ENCODE measurements at regions not wholly inside any gene's neighbourhood (a gene's known extent, or its start where the extent isn't known, plus 50 kb on each side); places are given as distances from the start of the nearest gene placed in this dataset.

GRCh38 chr3:1902416-1902815 lies 196.2 kb upstream of the CNTN4 start:
- no peak for DNase-seq (ENCODE audit: low read depth in 2 of 2)
- no peaks in the 10 kb centered on the region for H3K4me1 ChIP-seq (ENCODE audit: control insufficient read depth, extremely low read depth, insufficient read depth, low read length)
- H4K20me1 ChIP-seq (ENCODE audit: control insufficient read depth, extremely low read depth, insufficient read depth, low read length), result no peaks in the 10 kb centered on the region
- H3K4me3 ChIP-seq (replicated peaks in 1 of 4; ENCODE audit: control extremely low read depth in 1 of 4, insufficient read depth in 1 of 4, low read depth in 3 of 4, low read length in 4 of 4), result no peak overlapping the region
- no peaks in the 10 kb centered on the region for H3K36me3 ChIP-seq (ENCODE audit: control insufficient read depth, insufficient read depth, low read length)
- H3K9ac ChIP-seq (ENCODE audit: insufficient read depth, low read length), result no peak overlapping the region
- TF ChIP-seq CTCF (conservative IDR thresholded peaks at IDR 0.05 in 1 of 2, IDR thresholded peaks at IDR 0.05 in 1 of 2; ENCODE audit: low read depth in 1 of 2, low read length in 2 of 2) (no peak), EZH2 (IDR thresholded peaks at IDR 0.05; ENCODE audit: low read length, missing control alignments) (no peak)
- H3K4me2 ChIP-seq (ENCODE audit: extremely low read depth, insufficient read depth, low read length), result no peak overlapping the region
- H3K27ac ChIP-seq (ENCODE audit: insufficient read depth, low read length), result no peak overlapping the region
- no peaks in the 10 kb centered on the region for H3K9me3 ChIP-seq (ENCODE audit: control insufficient read depth, insufficient read depth, low read depth, low read length)
- no peaks in the 10 kb centered on the region for H3K79me2 ChIP-seq (ENCODE audit: control insufficient read depth, insufficient read depth, low read length)
- H3K27me3 ChIP-seq (ENCODE audit: control insufficient read depth, insufficient read depth, low read length), result no peaks in the 10 kb centered on the region
- no peak overlapping the region for H2AFZ ChIP-seq (ENCODE audit: low read length)

- Histone ChIP-seq H3K27ac (ENCODE audit: insufficient read depth, low read length) (no peak overlapping the region), H3K9me3 (ENCODE audit: control insufficient read depth, insufficient read depth, low read depth, low read length) (no peaks in the 10 kb centered on the region), H3K36me3 (ENCODE audit: control insufficient read depth, insufficient read depth, low read length) (no peaks in the 10 kb centered on the region), H2AFZ (ENCODE audit: low read length) (no peak overlapping the region), H4K20me1 (ENCODE audit: control insufficient read depth, extremely low read depth, insufficient read depth, low read length) (no peaks in the 10 kb centered on the region), H3K4me2 (ENCODE audit: extremely low read depth, insufficient read depth, low read length) (no peak overlapping the region), H3K4me1 (ENCODE audit: control insufficient read depth, extremely low read depth, insufficient read depth, low read length) (no peaks in the 10 kb centered on the region), H3K27me3 (ENCODE audit: control insufficient read depth, insufficient read depth, low read length) (no peaks in the 10 kb centered on the region), H3K9ac (ENCODE audit: insufficient read depth, low read length) (no peak overlapping the region), H3K4me3 (replicated peaks in 1 of 4; ENCODE audit: control extremely low read depth in 1 of 4, insufficient read depth in 1 of 4, low read depth in 3 of 4, low read length in 4 of 4) (no peak overlapping the region), H3K79me2 (ENCODE audit: control insufficient read depth, insufficient read depth, low read length) (no peaks in the 10 kb centered on the region)
- no peak for DNase-seq (ENCODE audit: low read depth in 2 of 2)
- TF ChIP-seq CTCF (conservative IDR thresholded peaks at IDR 0.05 in 1 of 2, IDR thresholded peaks at IDR 0.05 in 1 of 2; ENCODE audit: low read depth in 1 of 2, low read length in 2 of 2) (no peak), EZH2 (IDR thresholded peaks at IDR 0.05; ENCODE audit: low read length, missing control alignments) (no peak)
These were observed 195.6 kb upstream of the CNTN4 start for GRCh38 chr3:1903111-1903510.

GRCh38 chr3:1907911-1908310 lies 190.8 kb upstream of the CNTN4 start:
- H3K4me1 ChIP-seq (ENCODE audit: control insufficient read depth, extremely low read depth, insufficient read depth, low read length), result no peaks in the 10 kb centered on the region
- no peak overlapping the region for H2AFZ ChIP-seq (ENCODE audit: low read length)
- H3K9me3 ChIP-seq (ENCODE audit: control insufficient read depth, insufficient read depth, low read depth, low read length), result no peaks in the 10 kb centered on the region
- no peak overlapping the region for H3K4me2 ChIP-seq (ENCODE audit: extremely low read depth, insufficient read depth, low read length)
- H3K79me2 ChIP-seq (ENCODE audit: control insufficient read depth, insufficient read depth, low read length), result no peaks in the 10 kb centered on the region
- TF ChIP-seq CTCF (conservative IDR thresholded peaks at IDR 0.05 in 1 of 2, IDR thresholded peaks at IDR 0.05 in 1 of 2; ENCODE audit: low read depth in 1 of 2, low read length in 2 of 2) (no peak), EZH2 (IDR thresholded peaks at IDR 0.05; ENCODE audit: low read length, missing control alignments) (no peak)
- H3K36me3 ChIP-seq (ENCODE audit: control insufficient read depth, insufficient read depth, low read length), result no peaks in the 10 kb centered on the region
- H3K9ac ChIP-seq (ENCODE audit: insufficient read depth, low read length), result no peak overlapping the region
- H3K4me3 ChIP-seq (replicated peaks in 1 of 4; ENCODE audit: control extremely low read depth in 1 of 4, insufficient read depth in 1 of 4, low read depth in 3 of 4, low read length in 4 of 4), result no peak overlapping the region
- no peak overlapping the region for H3K27ac ChIP-seq (ENCODE audit: insufficient read depth, low read length)
- no peak for DNase-seq (ENCODE audit: low read depth in 2 of 2)
- no peaks in the 10 kb centered on the region for H4K20me1 ChIP-seq (ENCODE audit: control insufficient read depth, extremely low read depth, insufficient read depth, low read length)
- no peaks in the 10 kb centered on the region for H3K27me3 ChIP-seq (ENCODE audit: control insufficient read depth, insufficient read depth, low read length)

Data from fibroblast of lung (primary cell).